Superior temporal gyrus (tissue), 1 donor: ENCODE measurements at regions not wholly inside any gene's neighbourhood (a gene's known extent, or its start where the extent isn't known, plus 50 kb on each side); places are given as distances from the start of the nearest gene placed in this dataset.

Experiments
- DNase-seq: peaks from one replicate; pipeline ENCODE4 v3.0.0-alpha.2; 2016; ENCODE audit errors: extremely low spot score

DNA sequence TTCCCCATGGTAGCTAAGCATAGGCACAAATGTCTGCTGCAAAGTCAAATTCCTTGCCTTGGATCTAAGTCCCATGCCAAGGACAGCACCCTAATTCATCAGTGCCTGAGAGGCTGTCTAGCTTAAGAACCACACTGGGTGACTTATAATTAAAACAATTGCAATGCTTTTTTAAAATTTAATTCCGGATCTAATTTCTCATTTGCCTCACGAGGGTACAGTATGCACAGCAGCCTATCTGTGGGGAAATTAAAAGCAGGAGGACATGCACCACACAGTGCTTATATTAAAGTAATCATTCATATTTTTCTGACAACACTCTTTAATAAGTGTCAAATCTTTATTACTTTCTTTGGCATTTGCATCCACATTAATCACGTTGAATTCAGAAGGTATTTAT lies 378.8 kb downstream of the GPAM start:
- DNase-seq = no peak

DNA sequence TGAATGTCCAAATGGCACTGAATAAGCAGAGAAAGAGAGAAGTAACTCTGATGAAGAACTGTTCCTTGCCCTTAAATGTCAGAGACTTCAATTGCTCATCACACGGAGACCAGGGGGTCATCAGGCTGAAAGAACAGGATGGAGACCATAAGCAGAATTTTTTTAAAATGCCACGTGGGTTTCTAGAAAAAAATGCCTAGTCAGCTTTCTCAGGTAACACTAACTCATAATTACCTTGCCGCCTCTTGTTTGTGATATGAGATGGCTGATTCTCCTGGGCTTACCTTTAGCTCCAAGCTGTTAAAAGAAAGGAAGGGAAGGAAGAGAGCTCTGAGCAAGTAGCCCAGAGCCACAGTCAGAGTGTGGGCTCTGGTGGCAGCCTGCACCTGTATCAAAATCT lies 372.0 kb downstream of the GPAM start:
- no peak for DNase-seq

DNA sequence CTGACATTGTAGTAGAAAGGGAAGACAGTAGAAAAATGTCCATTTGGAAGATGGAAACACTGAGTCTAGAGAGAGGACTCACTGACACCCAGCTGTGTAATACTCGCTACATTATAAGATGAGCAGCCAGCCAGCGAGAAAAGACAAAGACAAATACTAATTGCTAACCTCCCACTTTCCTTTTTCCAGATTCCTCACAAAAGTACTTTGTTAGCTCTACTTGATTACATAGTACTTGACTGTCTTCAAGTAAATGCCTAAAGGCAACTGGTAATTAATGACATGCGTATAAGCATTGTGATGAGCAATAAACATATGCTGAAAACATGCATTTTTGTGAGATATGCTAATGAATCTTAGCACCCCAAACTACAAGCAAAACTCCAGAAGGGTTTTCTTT lies 363.1 kb downstream of the GPAM start:
- no peak for DNase-seq

DNA sequence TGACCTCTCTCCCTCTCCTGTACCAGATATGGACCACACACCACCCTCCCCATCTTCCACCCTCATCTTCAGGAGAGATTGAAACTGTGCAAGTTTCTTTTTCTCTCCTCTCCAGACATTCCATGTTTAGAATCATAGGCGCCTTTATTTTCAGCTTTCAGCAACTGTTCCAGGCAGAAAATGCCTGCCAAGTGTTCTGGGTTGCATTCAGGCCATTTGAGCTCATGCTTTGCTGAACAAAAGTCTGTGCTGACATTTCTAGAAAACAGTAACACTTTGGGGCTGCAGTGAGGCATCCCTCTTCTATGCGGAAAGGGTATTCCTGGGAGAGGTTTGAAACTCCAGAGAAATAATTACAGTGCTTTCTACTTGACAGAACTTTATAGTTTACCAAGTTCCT lies 361.7 kb downstream of the GPAM start:
- DNase-seq = peak; percentile 72

DNA sequence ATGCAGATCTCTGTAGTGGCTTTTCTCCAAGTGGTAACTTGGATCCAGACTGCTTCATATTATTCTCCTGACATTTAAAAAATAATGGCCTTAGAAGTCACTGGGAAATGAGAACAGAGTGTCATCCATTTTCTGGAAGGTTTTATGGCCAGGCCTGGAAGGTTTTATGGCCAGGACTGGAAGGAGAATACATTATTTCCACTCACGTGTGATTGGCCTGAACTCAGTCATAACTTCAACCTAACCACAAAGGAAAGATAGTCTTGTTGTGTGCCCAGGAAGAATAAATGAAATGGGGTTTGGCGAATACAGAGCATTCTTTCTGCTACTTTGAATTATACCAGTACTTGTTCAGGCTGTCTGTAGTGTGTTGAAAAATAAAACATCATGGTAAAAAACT lies 360.9 kb downstream of the GPAM start:
- no peak for DNase-seq

DNA sequence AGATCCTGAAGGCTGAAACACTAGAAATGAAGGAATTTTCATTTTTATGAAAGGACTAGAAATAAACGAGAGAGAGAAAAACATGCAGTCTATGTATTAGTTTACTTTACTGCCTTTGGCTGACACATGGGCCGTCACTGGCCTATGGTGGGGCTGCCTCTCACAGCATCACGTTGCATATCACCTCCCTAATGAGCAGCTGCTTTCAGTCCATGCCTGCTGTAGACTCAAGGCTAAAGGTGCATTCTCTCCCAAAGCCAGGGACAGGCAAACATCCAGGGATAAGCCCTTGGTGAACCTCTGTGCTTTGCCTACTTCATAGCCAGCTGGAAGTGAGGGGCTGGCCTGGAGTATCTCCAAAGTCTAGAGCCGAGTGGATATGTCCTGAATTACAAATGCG lies 359.4 kb downstream of the GPAM start:
- no peak for DNase-seq

DNA sequence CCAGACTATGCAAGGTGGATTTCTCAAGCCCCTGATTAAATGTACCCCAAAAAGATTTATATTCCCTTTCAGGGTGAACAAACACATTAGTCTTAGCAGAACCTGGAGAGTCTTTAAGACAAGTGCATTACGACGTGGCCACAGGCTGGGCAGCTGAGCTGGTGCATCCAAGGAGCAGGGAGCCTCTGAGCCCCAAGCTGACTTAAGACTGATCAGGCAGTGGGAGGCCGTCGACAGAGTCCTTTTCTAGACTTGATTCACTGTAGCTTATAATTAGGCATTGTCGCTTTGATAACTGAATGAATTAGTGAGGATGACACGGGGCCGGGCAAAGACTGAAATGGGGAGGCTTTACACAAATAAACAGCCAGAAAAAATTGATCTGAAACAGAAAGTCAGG lies 353.2 kb downstream of the GPAM start:
- no peak for DNase-seq

DNA sequence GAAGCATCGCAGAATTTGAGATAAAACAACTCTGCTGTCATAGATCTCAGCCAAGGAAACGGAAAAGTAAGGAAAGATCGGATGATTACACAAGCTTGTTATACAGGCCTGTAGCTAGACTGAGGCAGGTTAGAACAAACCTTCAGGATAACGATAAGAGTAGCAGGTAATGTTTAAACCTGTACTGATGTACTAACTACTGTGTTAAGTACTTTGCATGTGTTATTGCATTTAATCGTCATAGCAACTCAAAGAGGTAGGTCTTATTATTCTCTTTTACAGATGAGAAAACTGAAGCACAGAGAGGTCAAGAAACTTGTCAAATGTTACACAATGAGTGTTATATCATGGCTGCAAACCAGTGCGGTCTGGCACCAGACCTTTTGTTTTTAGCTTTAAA lies 352.5 kb downstream of the GPAM start:
- DNase-seq = no peak

DNA sequence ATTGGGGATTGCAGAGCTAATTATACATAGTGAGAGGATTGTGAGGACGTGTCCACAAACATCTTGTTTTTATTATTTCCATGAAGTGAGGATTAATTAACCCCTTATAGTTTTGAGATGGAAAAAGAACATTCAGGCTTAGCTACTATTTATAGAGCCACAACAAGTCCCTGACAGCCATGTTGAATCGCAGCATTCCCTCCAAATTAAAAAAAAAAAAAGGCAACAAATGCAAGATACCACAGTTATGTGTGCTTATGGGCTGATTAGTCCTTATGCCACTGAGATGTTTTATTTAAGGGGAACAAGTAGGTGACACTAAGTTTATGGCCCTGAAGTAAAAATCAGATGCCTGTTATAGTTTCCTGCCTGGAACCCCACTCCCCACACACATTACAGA lies 350.3 kb downstream of the GPAM start:
- no peak for DNase-seq

DNA sequence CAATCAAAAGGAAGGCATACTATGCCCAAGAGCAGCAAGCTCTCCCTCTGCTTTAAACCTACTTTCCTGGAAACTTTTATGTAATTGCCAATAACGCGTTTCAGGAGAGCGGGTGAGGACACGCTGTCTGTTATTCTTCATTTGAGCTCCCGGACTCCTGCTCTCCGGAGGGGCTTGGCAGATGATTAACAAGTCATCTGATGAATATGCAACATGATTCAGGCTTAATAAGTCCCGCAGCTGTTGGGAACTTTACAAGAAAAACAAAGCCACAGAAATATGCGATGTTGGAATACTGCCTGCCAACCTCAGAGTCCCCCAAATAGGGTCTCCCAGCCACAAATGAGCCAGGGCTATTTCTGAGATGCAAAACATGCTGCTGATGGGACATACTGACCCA lies 348.0 kb downstream of the GPAM start:
- DNase-seq = no peak

DNA sequence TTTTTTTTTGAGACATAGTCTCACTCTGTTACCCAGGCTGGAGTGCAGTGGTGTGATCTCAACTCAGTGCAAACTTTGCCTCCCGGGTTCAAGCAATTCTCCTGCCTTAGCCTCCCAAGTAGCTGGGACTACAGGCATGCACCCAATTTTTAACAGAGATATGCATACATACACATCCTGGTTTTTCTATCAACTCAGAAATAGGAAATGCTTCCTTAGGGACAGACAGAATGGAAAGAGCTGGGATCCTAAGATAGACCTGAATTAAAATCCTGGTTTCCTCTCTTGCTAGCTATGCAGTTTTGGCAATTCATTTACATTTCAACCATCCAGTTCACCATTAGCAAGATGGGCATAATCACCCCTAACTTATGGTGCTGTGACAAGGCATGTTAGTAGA lies 347.5 kb downstream of the GPAM start:
- DNase-seq = no peak

DNA sequence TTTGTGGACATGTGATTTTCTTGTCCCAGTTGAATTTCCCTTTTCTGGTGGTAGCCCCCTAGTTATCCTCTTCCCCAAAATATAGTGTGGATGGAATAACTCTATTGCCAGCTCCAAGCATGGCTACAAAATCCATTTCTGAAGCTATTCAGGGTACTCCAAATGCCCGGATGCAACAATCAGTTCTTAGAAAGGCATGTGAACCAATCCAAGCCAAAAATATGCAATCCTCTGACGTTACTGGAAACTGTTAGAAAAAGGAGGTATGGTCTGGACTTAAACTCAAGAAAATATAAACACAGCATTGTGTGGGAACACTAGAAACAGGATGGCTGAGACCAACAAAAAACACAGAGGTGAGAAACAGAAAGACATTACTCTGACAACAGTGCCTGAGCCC lies 347.0 kb downstream of the GPAM start:
- DNase-seq = peak; percentile 42

DNA sequence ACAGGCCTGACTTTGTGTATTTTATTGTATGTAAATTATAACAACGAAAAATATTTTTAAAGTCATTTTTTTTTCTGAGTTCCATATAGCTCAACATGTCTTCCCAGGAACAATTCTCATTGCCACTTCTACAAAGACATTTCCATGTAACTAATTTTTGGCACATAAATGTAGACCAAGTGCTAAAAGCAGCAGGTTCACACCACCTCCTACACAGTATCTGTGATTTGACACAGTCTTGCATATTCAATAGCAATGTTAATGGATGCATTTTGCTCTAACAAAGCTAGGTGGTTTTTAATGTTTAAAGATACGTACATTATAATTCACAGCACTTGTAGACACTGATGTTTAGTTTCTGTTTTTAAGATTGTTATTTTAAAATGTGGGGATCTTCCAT lies 346.5 kb downstream of the GPAM start:
- DNase-seq = peak; percentile 70

DNA sequence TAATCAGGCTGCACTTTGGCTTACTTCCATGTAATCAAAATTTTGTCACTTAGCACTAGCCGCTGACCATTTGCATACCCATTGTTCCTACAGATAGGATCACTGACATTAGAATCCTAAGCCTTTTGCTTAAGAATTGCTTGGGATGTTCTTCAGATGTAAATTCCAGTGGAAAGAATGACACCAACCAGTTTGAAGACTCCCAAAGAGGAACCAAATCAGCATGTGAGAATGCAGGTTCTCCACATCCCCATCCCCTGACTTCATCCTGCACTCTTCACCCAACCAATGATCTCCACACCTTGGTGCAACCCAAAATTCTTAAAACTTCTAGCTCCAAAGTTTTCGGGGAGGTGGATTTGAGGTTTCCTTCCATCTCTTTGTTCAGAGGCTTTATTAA lies 345.6 kb downstream of the GPAM start:
- no peak for DNase-seq

DNA sequence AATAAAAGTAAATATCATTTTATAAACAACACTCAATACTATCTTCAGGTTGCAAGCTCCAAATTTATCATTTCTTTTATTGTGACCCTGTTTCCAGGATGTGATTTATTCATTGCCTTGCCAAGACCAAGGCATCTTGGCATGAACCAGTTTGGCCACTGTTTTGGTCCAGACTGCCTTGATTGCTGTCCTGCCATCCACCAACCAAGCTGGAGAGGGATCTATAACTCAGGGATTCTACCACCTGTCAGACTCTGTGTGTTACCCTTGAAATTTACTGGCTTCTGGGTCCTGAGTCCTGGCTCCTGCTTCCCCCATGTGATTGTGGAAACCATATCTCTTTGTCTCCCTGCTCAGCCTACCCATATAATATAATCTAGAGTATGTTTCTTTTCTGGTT lies 343.0 kb downstream of the GPAM start:
- DNase-seq = no peak

DNA sequence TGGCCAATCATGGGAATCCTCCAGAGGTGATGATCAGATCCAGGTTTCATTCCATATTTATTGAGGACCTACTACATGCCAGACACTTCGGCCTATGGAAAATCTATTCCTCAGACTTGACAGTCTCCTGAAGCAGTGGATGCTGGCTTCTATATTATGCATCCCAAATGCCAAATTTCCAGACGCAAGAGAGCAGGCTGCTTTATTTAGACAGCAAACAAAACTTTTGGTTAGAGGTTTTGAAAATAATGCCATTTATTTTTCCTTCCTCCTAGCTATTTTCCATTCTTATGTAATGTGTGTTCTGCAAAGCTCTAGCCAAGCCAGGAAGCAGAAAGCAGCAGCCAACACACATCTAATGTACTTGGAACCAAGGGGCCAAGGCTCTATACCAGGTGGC lies 330.8 kb downstream of the GPAM start:
- DNase-seq = no peak

DNA sequence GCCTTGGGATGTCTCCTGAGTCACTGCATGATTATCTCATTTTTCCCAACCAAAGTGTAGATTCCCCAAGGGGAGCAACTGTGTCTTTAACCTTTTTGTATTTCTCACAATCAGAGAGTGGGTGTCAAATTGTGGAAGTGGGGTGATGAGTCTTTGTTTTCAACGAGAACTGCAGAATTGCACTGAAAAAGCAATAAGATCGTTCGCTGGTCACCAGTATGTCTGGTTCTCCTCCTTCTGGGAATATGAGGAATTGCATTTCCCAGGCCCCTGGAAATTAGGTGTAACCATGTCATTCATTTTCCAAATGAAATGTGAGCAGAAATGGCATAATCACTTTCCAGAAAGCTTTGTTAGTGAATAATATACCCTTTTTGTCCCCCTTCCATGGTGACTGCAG lies 326.9 kb downstream of the GPAM start:
- DNase-seq = peak; percentile 32

DNA sequence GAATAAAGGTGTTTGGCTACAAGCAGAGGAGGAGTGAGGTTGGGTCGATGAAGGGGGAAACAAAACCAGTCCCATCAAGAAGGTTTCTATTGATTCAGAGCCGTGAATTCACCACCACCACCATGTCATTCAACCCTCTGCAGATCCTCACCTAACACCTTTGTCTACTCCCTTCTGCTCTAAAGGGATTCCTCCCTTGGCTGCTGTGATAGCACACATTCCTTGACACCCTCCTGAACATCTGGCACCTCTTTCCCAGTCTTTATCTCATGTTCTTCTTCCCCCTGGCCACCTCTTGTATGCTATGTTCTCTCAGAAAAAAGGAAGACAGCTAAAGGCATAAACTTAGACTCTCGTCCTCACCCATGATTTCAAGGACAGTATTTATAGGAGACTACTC lies 318.0 kb downstream of the GPAM start:
- DNase-seq = no peak

DNA sequence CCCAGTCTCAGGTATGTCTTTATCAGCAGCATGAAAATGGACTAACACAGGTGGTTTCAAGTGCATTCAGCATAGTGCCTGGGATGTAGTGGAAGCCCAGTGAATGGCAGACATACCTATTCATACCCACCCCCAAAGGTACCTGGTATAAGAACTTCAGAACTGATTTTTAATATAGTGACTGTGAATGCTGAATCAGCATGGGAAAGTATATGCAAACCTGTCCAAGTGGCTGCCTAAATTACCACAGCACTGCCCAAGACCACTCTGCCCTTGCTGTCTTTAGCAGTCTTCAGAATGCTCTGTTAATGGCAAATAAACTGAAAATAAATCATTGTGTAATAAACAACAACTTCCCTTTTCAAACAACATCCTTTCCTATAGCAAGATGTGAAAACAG lies 312.1 kb downstream of the GPAM start:
- DNase-seq = no peak

DNA sequence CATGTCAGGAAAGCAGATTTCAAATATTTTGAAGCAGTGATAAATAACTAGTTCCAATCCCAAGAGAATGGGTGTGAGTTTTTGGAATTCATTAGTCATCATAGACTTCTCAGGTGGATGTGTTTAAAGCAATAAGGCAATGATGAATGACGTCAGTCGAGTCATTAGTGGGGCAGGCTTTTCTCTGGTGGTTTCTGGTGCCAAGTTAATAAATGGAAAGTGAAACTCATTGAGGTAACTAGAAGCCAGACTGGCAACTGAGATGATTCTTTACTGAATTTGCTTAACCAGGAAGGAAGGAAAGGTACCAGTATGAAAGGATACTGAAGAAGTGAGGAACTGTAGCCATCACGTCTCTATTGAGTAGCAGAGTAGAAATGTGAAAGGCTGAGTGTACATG lies 311.0 kb downstream of the GPAM start:
- DNase-seq = no peak

DNA sequence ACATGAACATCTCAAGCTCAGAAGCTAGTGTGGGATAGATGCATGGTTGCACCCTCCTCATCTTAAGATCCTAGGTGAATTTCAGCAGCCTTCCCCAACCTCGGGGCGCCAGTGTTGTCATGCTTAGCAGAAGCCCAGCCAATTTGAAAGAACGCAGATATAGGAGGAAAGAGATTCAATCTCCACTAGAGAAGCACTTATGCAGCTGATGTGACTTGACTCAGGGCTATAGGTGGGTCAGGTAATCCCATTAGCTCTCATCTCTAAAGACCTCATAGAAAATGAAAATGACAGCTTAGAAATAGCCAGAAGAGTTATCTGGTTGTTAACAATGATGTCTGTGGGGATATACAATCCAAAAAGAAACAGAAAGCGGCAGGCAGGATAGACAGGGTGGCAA lies 310.5 kb downstream of the GPAM start:
- DNase-seq = no peak

DNA sequence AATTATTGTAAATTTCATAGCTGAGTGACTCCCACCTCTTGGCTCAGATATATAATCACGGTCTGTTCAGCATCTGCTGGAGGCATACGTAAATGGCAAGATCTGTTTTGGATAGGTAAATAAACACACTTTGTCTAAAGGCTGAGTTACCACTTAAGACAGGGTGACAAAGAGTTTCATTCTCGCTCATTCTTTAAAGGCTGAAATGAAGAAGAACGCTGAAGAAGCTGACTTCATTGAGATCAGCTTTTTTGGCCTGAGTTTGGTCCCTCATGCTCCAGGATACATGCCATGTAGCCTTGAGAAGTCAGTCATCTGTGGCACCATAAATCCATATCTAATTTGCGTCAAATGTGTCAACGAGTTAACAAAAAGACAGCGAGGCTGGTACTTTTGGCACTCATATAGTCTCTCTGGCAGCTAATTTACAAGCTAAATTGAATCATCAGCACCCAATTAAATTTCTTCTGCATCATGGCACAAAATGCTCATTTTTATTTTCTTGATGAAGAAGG lies 309.9 kb downstream of the GPAM start:
- no peak for DNase-seq

DNA sequence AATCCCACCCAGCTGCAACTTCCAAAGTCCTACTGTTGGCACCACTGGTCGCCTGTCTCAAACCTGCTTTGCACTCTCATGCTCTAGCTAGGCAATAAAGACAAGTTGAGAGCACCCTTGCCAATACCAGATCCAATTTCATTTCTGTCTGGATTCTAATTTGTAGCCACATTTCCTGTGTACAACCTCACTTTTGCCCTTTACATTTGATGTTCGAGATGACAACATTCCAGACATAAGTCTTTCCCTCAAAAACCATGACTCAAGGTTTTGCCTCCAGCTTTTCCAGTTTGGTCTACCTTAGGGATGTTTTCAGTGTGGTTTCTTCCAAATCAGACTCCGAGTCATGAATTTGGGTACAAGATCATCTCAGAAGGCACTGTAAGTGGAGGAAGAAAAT lies 309.0 kb downstream of the GPAM start:
- no peak for DNase-seq

DNA sequence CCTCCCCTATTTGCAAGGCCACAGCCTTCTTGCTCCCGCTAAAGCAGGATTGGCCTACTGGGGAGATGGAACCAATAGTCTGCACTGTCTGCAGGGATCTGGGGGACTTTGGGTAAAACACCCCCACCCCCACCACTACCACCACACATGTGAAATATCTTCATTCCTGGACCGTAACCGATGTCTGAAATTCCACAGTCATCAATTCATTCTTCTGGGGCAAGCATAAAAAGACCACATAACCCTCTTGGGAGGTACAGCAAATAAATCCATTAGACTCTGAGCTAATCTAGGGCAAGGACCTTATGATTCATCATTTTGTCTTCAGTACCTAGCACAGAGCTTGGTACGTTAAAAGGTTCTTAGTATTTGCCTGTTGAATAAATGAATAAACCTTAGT lies 307.8 kb downstream of the GPAM start:
- DNase-seq = no peak

DNA sequence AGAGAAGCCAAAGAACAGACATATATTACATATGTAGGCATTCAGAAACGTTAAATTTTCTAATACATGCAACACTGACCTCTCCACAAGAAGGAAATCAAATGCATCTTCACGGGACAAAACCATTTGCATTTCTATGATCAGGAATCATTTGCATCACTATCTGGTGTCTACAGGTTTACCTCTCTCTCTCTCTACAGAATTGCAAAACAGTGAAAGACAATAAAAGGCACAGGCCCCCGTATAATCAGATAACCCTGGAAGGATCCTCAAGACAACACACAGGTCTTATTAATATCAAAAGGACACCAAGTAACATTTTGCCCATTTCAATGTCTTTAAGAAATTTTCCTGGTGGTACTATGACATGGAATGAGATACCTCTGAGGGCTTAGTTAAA lies 306.3 kb downstream of the GPAM start:
- no peak for DNase-seq
